D341Med (cell line): ENCODE measurements at regions not wholly inside any gene's neighbourhood (a gene's known extent, or its start where the extent isn't known, plus 50 kb on each side); places are given as distances from the start of the nearest gene placed in this dataset.

ENCODE experiments used
- DNase-seq: peaks from one replicate; pipeline ENCODE4 v3.0.0; 2012; ENCODE audit warnings: low spot score

GRCh38 chr13:44276061-44276460 lies 97.6 kb upstream of the SERP2 start:
- DNase-seq, result no peak

- DNase-seq, result no peak
These were observed 96.2 kb upstream of the SERP2 start for GRCh38 chr13:44277459-44277858.

GRCh38 chr13:44278166-44278565 lies 95.5 kb upstream of the SERP2 start:
- no peak for DNase-seq

GRCh38 chr13:44280456-44280855 lies 93.2 kb upstream of the SERP2 start:
- DNase-seq, result no peak

GRCh38 chr13:44281252-44282000 lies 92.2 kb upstream of the SERP2 start:
- no peak for DNase-seq

- DNase-seq, result no peak
These were observed 90.0 kb upstream of the SERP2 start for GRCh38 chr13:44283600-44283999.

- DNase-seq, result no peak
These were observed 85.7 kb upstream of the SERP2 start for GRCh38 chr13:44287958-44288357.

GRCh38 chr13:44292545-44292944 lies 81.1 kb upstream of the SERP2 start:
- no peak for DNase-seq

GRCh38 chr13:44293374-44293773 lies 80.2 kb upstream of the SERP2 start:
- DNase-seq, result no peak

- no peak for DNase-seq
These were observed 79.5 kb upstream of the SERP2 start for GRCh38 chr13:44293908-44294735.

GRCh38 chr13:44294876-44295275 lies 78.7 kb upstream of the SERP2 start:
- no peak for DNase-seq

- no peak for DNase-seq
These were observed 76.8 kb upstream of the SERP2 start for GRCh38 chr13:44296856-44297255.

- DNase-seq, result no peak
These were observed 75.3 kb upstream of the SERP2 start for GRCh38 chr13:44298314-44298713.

- DNase-seq, result no peak
These were observed 74.3 kb upstream of the SERP2 start for GRCh38 chr13:44299152-44299943.

GRCh38 chr13:44300895-44301638 lies 72.6 kb upstream of the SERP2 start:
- no peak for DNase-seq

GRCh38 chr13:44301639-44302015 lies 72.0 kb upstream of the SERP2 start:
- DNase-seq, result no peak

GRCh38 chr13:44302233-44302632 lies 71.4 kb upstream of the SERP2 start:
- DNase-seq, result no peak

GRCh38 chr13:44302940-44303575 lies 70.6 kb upstream of the SERP2 start:
- no peak for DNase-seq

GRCh38 chr13:44303681-44304432 lies 69.8 kb upstream of the SERP2 start:
- no peak for DNase-seq

- DNase-seq, result no peak
These were observed 69.2 kb upstream of the SERP2 start for GRCh38 chr13:44304433-44304725.

- DNase-seq, result no peak
These were observed 68.3 kb upstream of the SERP2 start for GRCh38 chr13:44305286-44305685.
